ENCODE measurements at regions not wholly inside any gene's neighbourhood (a gene's known extent, or its start where the extent isn't known, plus 50 kb on each side); places are given as distances from the start of the nearest gene placed in this dataset.

DNA sequence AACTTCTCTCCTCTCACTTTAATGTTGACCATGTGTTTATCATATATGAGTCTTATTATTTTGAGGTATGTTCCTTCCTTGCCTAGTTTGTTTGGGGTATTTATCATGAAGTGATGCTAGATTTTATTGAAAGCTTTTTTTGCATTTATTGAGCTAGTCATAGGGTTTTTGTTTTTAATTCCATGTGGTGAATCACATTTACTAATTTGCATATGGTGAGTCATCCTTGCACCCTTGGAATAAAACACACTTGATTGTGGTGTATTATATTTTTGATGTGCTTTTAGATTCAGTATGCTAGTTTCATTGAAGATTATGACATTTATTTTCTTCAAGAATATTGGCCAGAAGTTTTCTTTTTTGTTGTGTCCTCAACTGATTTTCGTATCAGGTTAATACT, 464.6 kb downstream of the PCDH18 start:
- DNase-seq (ENCODE audit: low spot score), result no peak

DNA sequence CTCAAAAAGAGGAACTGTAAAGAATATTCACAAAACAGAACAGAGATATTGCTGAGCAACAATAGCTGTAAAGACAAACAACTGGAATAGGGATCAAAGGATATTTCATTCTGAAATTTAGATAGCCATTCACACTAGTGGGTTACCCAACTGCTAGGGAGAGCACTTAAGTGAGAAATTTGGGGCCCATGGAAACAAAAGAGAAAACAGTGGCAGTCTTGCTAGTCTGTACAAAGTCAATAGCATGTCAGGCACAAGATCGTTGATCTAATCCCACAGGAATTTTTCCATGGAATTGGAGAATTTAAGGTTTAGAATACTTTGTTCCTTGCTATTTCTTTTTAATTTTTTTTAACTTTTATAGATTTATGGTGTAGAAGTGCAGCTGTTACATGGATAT, 467.0 kb downstream of the PCDH18 start:
- no peak for DNase-seq (ENCODE audit: low spot score)

DNA sequence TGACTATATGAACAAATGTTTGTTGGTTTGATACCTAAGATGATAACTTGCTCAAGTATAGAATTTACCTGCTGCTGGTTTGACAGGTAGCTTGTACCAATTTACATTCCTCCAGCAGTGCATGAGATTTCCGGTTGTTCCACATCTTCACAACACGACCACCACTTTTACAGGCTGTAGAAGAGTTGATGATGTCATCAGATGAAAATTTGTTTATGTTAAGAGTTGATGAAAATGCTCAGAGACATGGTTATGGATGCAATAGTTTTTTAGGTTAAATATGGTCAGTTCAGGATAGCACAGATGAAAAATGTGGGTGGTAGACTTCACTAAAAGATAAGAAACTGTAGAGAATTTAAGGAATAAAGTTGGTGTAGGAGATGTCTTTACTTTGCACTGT, 468.3 kb downstream of the PCDH18 start:
- no peak for DNase-seq (ENCODE audit: low spot score)

DNA sequence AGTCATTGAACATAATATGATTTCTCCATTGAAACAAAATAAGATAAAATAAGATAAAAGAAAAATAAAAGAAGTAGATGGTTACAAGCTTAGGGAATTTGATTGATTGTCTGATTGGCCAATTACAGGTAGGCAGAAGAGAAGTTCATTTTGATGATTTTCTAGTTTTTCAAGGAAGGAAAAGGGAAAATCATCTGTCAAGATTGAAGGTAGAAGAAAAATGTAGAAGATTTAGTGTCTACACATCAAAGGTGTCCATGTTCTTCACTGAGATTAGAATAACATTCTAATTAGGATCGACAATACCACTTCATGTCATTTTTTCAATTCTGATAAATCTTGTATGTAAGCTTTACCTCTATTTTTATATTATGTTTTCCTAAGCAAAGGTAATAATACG, 489.1 kb downstream of the PCDH18 start:
- DNase-seq (ENCODE audit: low spot score), result no peak

DNA sequence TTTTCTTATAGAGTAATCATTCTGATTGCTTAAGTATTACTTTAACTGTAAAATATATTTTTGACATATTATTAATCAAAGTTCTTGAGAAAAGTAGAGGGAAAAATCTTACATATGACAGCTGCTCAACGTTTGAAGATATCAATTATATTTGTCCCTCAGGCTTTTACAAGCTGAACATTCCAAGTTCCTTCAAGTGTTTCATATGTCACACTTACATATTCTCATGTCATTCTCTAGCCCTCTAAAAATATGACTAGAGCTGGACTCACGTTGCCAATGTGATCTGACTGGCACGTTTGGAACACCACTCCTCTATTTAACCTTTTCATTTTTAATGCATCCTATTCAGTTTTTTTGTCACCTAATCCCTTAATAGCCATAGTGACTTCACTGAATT, 492.9 kb downstream of the PCDH18 start:
- DNase-seq (ENCODE audit: low spot score), result no peak

DNA sequence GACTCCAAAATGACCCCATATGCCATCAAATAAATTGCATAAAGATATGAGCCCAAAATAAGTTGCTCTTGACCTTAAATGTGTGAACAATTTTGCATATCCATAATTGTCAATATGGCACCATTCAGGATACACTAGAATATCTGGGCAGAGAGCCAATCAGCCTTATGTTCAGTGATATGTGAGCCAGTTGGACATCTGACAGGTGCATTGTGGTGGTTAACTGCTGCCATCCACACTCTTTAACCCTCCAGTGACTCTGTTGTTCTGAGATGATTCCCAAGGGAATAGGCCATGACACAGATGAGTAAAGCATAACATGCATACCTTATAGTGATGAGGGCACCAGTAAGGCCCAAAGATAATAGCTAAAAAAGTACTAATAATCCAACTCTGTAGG, 500.1 kb downstream of the PCDH18 start:
- DNase-seq (ENCODE audit: low spot score), result no peak

DNA sequence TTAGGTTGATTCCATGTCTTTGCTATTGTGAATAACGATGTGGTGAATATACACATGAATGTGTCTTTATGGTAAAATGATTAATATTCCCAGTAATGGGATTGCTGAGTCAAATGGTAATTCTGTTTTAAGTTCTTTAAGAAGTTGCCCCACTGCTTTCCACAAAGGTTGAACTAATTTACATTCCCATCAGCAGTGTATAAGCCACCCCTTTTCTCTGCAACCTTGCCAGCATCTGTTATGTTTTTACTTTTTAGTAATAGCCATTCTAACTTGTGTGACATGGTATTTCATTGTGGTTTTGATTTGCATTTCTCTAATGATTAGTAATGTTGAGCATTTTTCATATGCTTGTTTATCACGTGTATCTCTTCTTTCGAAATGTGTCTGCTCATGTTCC, 503.3 kb downstream of the PCDH18 start:
- no peak for DNase-seq (ENCODE audit: low spot score)

DNA sequence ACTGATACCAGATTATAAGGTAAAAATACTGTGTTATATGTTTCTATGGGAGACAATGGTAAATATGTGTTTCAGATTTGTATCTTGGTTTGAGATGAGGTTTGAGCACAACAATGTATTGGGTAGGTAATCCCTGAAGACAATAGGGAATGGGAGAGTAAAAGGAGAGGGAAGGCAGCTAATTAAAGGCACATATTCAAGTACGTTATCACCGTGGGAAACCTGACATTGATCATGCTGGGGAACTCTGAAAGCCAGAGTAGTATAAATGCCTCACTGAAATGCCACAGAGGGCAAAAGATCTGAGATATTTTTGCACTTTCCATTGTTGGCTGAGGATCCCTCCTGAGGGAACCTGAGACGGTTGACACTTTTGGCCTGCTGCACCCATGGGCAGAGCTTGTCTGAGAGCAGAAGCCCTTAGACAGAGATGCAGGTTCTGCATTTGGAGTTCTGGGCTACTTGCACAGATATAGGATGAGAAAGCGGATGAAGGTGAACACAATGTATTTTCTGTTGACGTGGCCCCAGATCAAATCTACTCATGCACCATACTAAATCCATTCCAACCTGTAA, 506.7 kb downstream of the PCDH18 start:
- DNase-seq (ENCODE audit: low spot score), result no peak

DNA sequence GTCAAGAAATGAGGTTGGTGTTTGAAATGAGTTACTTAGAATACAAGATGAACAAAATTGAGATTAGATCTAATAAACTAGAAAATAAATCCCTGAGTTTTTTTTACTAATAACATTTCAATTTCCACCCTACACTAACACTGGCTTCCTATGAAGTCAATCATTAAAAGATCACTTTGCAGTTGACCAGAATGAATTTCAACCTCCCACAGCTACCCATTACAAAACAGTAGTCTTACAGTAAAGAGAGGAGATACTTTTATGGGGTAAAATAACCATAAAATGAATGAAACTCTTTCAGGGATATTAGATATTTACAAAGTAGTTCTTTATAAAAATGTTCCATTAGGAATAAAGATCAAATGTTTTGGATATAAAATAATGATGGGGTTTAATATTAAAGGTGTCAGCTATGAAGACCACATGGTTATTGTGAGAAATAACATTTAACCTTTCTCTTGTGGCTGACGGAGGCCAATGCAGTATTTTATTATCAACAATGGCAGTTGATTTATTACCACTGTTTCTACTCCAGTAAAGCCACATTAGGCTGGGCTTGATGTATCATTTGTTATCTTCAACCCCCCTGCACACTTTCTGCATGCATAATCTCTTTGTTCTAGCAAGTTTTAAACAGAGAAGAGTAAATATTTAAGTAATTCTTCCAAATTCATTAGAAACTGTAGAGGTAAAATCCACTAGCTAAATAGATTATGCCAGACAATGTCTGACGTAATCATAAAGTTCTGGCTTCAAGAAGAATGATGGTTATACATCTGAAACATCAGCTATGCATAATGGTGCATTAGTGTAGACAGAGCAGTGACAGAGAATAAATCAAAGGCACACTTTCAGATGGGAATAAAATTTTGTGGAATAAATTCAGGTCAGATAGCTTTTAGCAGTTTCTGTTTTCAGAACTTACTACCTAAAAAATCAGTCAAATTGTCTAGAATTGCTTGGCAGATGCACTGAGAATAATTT, 516.6 kb downstream of the PCDH18 start:
- no peak for DNase-seq (ENCODE audit: low spot score)

DNA sequence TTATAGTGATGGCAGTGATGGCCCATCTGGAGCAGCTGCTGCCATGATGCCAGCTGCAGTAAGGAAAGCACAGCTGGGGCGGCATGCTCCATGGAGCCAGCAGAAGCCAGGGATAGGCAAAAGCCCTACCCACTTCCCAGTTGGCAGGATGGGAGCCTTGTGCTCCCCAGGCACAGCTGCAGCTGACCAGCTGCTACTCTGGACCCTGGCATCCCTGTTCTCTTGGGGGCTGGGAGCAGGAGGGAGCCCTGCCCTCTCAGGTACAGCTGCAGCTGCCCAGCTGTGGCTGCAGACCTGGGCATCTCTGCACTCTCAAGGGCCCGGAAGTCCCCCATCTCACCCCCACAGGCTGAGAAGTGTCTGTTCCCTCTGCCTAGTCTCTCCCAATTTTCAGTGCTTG, 531.9 kb downstream of the PCDH18 start:
- no peak for DNase-seq (ENCODE audit: low spot score)

DNA sequence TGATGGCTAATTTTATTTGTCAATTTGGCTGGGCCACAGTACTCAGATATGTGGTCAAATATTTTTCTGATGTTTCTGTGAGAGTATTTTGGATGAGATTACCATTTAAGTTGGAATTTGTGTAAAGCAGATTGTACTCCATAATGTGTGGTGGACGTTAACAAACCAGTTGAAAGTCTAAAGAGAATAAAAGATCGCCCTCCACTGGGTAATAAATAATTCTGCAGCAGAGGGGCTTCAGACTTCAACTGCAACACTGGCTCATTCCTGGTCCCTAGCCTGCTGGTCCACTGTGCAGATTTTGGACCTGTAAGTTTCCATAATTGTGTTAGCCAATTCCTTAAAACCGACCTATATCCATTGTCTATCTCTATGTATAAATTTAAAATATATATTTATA, 540.3 kb downstream of the PCDH18 start:
- no peak for DNase-seq (ENCODE audit: low spot score)

DNA sequence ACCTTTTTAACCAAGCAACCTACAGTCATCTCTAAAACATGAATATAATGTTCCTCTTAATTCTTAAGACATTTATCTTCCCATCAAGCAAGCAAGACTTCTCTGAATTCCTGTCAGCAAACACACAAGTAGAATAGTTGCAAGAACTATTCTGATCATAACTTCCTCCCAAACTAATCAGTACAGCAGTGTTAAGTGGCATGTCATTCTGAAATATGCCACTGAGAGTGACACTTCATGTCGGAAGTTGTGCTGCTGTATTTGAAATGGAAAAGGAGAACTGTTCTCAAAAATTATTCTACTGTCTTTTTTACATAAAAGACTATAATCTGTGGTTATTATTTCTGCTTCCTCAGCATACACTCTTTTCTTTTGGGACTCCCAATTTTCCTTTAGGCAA, 546.6 kb downstream of the PCDH18 start:
- no peak for DNase-seq (ENCODE audit: low spot score)

DNA sequence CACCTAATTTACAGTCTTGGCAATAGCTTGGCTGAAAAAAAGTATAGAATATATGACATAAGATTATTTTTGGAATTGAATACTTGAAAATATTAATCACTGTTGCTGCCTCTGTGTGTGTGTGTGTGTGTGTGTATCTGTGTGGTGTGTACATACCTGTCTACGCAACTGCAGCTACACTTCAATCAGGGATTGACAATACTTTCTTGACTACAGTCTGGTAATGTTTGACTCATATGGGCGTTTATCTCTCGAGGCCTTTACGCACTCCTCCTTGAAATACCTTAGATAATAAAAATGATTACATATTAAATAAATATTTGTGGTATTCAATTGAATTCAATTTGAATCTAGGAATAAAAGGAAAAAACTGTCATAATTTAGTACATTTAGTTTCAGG, 565.2 kb downstream of the PCDH18 start:
- DNase-seq (ENCODE audit: low spot score), result no peak

DNA sequence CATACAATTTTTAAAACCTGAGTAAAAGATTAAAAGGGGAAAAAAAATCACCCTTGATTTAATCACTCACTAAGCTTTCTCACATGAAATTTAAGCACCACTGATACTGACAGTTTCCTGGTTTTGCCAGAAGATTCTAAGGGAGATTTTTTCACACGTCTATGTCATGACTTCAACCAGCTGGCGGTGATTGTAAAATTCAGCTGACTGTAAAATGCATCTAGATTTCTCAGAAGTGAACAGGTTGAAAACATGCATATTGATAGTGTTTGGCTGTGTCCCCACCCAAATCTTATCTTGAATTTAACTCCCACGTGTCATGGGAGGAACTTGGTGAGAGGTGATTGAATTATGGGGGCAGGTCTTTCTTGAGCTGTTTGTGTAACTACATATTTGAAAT, 566.8 kb downstream of the PCDH18 start:
- no peak for DNase-seq (ENCODE audit: low spot score)

DNA sequence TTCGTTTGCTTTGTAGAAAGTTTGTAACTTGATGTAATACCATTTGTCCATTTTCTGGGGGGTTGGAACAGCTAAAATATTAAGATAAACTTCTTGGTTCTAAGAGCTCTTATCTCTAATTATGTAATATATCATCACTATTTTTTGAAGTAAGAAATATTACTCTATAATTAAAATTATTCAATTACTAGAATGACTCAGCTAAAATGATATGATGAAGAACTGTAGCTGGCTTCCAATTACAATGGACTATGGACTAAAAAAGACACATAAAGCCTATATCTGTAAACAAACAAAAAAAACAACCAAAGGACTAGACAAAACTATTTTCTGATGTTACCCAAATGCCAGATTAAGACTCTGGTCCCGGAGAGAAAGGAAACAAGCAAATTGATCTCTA, 569.4 kb downstream of the PCDH18 start:
- no peak for DNase-seq (ENCODE audit: low spot score)

DNA sequence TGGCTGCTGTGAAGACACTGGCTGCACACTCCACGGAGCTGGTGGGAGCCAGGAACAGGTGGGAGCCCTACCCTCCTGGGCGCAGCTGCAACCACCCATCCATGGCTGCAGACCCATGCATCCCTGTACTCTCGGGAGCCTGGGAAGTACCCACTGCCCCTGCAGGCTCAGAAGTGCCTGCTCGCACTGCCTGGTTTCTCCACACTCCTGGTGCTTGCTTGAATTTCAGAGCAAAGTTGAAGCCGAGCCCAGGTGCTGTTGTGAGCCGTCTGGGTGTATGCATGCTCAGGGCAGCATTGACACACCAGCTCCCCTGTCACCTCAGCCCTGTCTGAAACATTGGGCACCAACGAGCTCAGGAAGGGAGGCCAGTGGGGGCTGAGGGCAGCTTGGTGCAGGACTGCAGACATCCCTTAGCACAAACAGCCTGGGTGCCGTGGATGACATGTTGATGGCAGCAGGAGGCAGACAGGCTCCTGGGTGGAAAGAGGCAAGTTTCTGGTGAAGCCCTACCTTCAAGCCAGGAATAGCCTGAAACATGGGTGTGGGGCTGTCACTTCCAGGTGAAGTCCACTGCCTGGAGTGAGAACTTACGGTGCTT, 585.9 kb downstream of the PCDH18 start:
- DNase-seq (ENCODE audit: low spot score), result no peak

DNA sequence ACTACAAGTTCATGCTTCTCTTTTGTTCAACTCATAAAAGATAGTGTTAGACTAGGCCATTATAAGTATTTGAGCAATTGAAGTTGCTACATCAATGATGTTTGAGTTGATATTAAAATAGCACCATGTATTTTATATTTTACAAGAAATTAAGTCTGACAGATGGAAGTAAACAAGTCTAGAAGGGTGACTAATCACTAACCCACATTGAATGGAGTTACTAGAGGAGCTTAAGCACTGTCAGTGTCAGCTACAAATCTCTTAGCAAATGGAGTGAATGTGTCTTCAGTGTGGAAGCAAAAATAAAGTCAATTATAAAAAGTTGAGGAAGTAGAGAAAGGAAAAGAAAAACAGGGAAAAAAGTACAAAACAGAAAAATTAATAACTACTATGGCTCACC, 592.5 kb downstream of the PCDH18 start:
- no peak for DNase-seq (ENCODE audit: low spot score)

DNA sequence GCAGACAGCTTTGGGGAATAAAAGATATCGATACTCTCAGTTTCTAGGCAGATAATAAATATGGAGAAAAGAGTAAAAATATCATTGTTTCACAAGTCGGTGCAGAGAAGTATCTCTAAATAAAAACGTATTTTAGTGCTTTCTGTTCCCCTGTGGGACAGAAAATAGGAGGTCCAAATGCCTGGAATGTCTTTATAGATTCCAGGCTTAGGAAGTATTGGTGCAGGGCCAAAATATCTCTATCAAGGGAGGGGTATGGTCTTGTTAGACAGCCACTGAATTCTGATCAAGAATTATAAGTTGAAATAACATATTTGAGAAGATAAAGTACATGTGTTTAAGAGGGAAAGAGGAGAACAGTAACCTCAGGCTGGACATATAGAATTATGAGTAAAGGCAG, 596.4 kb downstream of the PCDH18 start:
- DNase-seq (ENCODE audit: low spot score), result no peak

DNA sequence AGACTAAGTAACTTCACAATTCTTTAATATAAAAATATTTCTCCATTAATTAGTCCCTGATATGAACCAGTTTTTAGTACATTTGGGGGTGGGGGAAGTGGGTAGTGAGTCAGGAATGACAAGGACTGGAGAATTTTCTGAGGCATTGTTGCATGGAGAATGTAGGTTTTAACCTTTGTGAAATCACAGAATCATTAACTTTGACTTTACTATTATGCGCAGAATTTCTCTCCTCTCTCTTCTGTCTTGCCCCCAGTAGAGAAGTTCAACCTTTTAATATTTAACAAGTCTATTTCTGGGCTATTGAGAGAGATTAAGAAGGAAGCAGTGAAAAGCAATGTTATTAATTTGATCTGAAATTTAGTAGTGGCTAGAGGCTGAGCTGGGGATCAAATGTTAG, 597.0 kb downstream of the PCDH18 start:
- no peak for DNase-seq (ENCODE audit: low spot score)

DNA sequence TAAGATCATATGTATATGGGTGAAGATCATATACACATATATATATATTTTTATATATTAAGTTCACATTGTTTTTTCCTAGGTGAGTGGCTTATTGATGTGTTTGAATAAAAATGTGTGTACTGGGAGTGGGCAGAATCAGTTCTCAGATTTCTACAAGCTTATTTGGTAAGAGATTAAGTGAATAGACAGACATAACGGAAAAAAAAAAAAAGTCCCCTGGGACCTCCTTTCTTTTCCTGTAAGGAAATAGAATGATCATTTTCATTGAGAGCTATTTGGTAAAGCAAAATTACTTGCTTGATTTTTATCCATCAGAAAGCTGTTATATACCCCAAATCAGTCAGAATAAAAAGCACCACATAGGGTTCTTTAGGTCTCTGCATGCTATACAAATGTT, 597.7 kb downstream of the PCDH18 start:
- no peak for DNase-seq (ENCODE audit: low spot score)

DNA sequence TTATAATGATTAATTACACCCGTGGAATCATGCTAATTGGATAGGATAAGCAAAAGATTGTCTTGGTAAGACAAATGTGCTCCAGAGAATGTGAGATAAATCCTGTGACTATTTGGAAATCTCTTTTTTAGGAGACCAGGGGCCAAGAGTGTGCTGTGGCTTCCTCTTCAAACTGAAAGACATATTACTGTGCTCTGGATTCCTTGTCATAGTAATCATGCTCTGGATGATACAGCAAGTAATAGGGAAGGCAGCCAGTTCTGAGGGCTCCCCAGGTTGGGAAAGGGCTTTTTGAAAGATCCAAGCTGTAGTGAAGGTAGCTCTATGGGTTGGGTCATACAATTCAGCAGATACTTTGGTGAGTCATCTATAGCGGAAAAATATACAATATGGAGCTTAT, 600.5 kb downstream of the PCDH18 start:
- no peak for DNase-seq (ENCODE audit: low spot score)

DNA sequence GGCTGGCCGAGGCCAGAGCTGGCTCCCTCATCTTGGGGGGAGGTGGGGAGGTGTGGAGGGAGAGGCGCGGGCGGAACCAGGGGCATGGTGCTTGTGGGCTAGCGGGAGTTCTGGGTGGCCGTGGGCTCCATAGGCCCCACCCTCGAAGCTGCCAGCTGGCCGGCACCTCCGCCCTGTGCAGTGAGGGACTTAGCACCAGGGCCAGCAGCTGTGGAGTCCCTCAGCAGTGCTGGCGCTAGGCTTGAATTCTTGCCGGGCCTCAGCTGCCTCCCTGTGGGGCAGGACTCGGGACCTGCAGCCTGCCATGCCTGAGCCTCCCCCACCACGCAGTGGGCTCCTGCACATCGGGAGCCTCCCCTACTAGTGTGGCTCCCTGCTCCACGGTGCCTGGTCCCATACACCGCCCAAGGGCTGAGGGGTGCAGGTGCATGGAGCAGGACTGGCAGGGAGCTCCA, 603.3 kb downstream of the PCDH18 start:
- DNase-seq (ENCODE audit: low spot score), result no peak

DNA sequence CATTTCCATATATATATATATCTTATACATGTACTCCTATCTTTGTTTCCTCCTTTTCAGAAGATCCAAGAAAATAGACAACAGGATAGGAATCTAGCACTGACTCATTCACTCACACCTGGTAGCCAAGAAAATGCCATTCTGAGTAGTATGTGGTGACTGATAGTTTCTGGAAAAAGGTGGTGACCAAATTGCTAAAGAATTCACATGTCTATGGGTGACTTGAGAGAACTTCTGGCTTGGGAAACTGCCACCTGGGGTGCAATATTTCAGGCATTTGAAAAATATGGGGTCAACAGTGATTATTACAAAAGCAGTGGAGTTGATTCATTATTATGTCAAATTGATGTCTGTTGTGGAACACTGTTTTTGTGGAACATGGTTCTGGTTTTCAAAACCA, 605.1 kb downstream of the PCDH18 start:
- no peak for DNase-seq (ENCODE audit: low spot score)
